GM12891 (cell line): ENCODE measurements at regions not wholly inside any gene's neighbourhood (a gene's known extent, or its start where the extent isn't known, plus 50 kb on each side); places are given as distances from the start of the nearest gene placed in this dataset.

Experiments used
- POLR2A ChIP-seq: IDR thresholded peaks from 2 replicates; pipeline ENCODE4 v1.6.1; 2011; ENCODE audit warnings: low read depth, low read length, control low read depth
- POLR2AphosphoS5 ChIP-seq: IDR thresholded peaks from 2 replicates; pipeline ENCODE4 v1.6.1; 2011; ENCODE audit warnings: low read depth, low read length, control low read depth
- SPI1 ChIP-seq: IDR thresholded peaks from 2 replicates; pipeline ENCODE4 v1.6.1; 2011; ENCODE audit warnings: low read depth, low read length, control low read depth
- TAF1 ChIP-seq: IDR thresholded peaks from 2 replicates; pipeline ENCODE4 v1.6.1; 2011; ENCODE audit warnings: low read depth, low read length, control low read depth

DNA sequence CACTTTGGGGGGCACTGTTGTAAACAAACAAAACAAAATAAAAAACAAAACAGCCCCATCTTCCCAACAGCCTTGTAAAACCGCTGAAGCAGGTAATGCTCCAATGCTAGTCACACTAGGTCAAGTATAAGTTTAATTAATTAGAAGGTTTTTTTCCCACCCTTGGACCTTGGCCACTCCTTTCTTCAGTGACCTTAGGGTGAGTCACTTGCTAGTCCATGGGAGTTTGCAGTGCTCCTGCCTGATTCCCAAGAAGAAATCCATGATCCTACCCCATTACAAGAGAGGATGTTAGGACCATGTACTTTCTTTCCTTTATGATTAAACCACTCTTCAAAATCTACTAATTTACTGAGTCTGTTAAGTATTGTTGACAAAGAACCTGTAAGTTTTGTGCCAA is 192.2 kb upstream of the CDKN2B start:
- TF ChIP-seq TAF1, result no peak
- no peak for TF ChIP-seq POLR2AphosphoS5
- no peak for TF ChIP-seq POLR2A
- TF ChIP-seq SPI1, result no peak
